Endothelial cell of umbilical vein (primary cell): ENCODE measurements at regions not wholly inside any gene's neighbourhood (a gene's known extent, or its start where the extent isn't known, plus 50 kb on each side); places are given as distances from the start of the nearest gene placed in this dataset.

ENCODE experiments used
- BruUV-seq: library from RNA; stranded (reverse); fragments of 400-500 nt; replicated peaks from 2 replicates; lab custom pipeline; 2021; lab: Mats Ljungman, UMichigan
- CTCF ChIA-PET: fragments of 300-600, 350-600 bp; sonication (Branson Sonifier 250); formaldehyde crosslinking; loops from one replicate; lab custom pipeline; 2021; ENCODE audit warnings: antibody characterized with exemption, inconsistent platforms; lab: Charles Lee
- POLR2A ChIA-PET: fragments of 300-600, 350-600 bp; sonication (Branson Sonifier 250); formaldehyde crosslinking; loops from one replicate; lab custom pipeline; 2021; ENCODE audit warnings: antibody characterized with exemption, inconsistent platforms; lab: Charles Lee
- DNase-seq: peaks from one replicate; pipeline ENCODE4 v3.0.0-alpha.2; 2011; ENCODE audit warnings: low read depth, low spot score
- FAIRE-seq: peaks from 2 replicates; lab custom pipeline; 2011; peaks lifted over from hg19 to GRCh38; lab: Jason Lieb, UNC
- H2AFZ ChIP-seq: 2 replicates; pipeline ENCODE4 v1.6.0; 2012; ENCODE audit warnings: low read depth, low read length, control low read depth, inconsistent platforms
- H3K27ac ChIP-seq: 2 replicates; pipeline ENCODE4 v1.5.1; 2011; ENCODE audit warnings: low read depth, mild to moderate bottlenecking, control low read depth, low read length, moderate library complexity; ENCODE audit not compliant: insufficient read depth
- H3K27me3 ChIP-seq, 2 experiments: 2 replicates each; pipeline versions ENCODE4 v1.6.0 to v1.6.1; 2011; ENCODE audit warnings: low read length in 2 of 2, mixed read lengths in 1 of 2; ENCODE audit not compliant: control insufficient read depth in 2 of 2, insufficient read depth in 2 of 2
- H3K36me3 ChIP-seq, 2 experiments: 2 replicates in 1 of 2; 3 replicates in 1 of 2; pipeline ENCODE4 v1.5.1; 2011; ENCODE audit warnings: low read length in 2 of 2, mild to moderate bottlenecking in 1 of 2, moderate library complexity in 1 of 2; ENCODE audit not compliant: control insufficient read depth in 2 of 2, insufficient read depth in 2 of 2; ENCODE audit errors: extremely low read depth in 1 of 2
- H3K4me1 ChIP-seq: 3 replicates; pipeline ENCODE4 v1.5.1; 2011; ENCODE audit warnings: mild to moderate bottlenecking, low read length; ENCODE audit not compliant: control insufficient read depth, insufficient read depth; ENCODE audit errors: extremely low read depth
- H3K4me2 ChIP-seq: 2 replicates; pipeline ENCODE4 v1.6.1; 2011; ENCODE audit warnings: low read length, control low read depth, mixed read lengths; ENCODE audit not compliant: insufficient read depth
- H3K4me3 ChIP-seq, 3 experiments: fragments of 200-600 bp in 1 of 3; sonication (generic), shearing (Covaris generic) in 1 of 3; replicated peaks in 1 of 3; 2 replicates each; pipeline ENCODE4 v1.5.1; 2011 to 2016; ENCODE audit warnings: control low read depth in 3 of 3, low read length in 3 of 3, mild to moderate bottlenecking in 2 of 3, inconsistent platforms in 1 of 3, low read depth in 1 of 3, moderate library complexity in 1 of 3; ENCODE audit not compliant: insufficient read depth in 1 of 3
- H3K79me2 ChIP-seq: 2 replicates; pipeline ENCODE4 v1.6.0; 2012; ENCODE audit warnings: low read length, inconsistent platforms; ENCODE audit not compliant: control insufficient read depth, insufficient read depth
- H3K9ac ChIP-seq: replicated peaks from 2 replicates; pipeline ENCODE3; 2011; ENCODE audit warnings: low read length, control low read depth; ENCODE audit not compliant: insufficient read depth; ENCODE audit errors: extremely low read depth
- H3K9me1 ChIP-seq: replicated peaks from 3 replicates; pipeline ENCODE4 v1.6.0; 2011; ENCODE audit warnings: mild to moderate bottlenecking, low read length; ENCODE audit not compliant: control insufficient read depth, insufficient read depth; ENCODE audit errors: extremely low read depth
- H3K9me3 ChIP-seq: replicated peaks from 2 replicates; pipeline ENCODE4 v1.5.1; 2012; ENCODE audit warnings: low read length, inconsistent platforms; ENCODE audit not compliant: control insufficient read depth, insufficient read depth
- H4K20me1 ChIP-seq: replicated peaks from 2 replicates; pipeline ENCODE3; 2011; ENCODE audit warnings: mild to moderate bottlenecking, low read length; ENCODE audit not compliant: control insufficient read depth, insufficient read depth; ENCODE audit errors: extremely low read depth
- CTCF ChIP-seq, 2 donors: IDR thresholded peaks; 1 replicate in 1 of 2; 2 replicates in 1 of 2; pipeline ENCODE4 v1.5.1; 2011; ENCODE audit warnings: low read length in 2 of 2, mild to moderate bottlenecking in 2 of 2, moderate library complexity in 2 of 2, control low read depth in 1 of 2, inconsistent platforms in 1 of 2, low read depth in 1 of 2; ENCODE audit not compliant: insufficient read depth in 1 of 2; ENCODE audit errors: extremely low read depth in 1 of 2
- EZH2 ChIP-seq: IDR thresholded peaks from 2 replicates; pipeline ENCODE4 v1.6.1; 2012; ENCODE audit warnings: borderline replicate concordance, low read depth, mild to moderate bottlenecking, moderate library complexity, low read length, inconsistent platforms; ENCODE audit not compliant: severe bottlenecking
- FOS ChIP-seq: IDR thresholded peaks from 2 replicates; pipeline ENCODE4 v1.6.1; 2011; ENCODE audit warnings: mild to moderate bottlenecking, low read length, moderate library complexity, borderline replicate concordance; ENCODE audit not compliant: insufficient read depth
- GATA2 ChIP-seq: IDR thresholded peaks from 2 replicates; pipeline ENCODE4 v1.7.0; 2011; ENCODE audit warnings: low read depth, mild to moderate bottlenecking, moderate library complexity, mixed read lengths, low read length; ENCODE audit not compliant: insufficient read length, insufficient read depth
- JUN ChIP-seq: IDR thresholded peaks from 2 replicates; pipeline ENCODE4 v1.6.1; 2011; ENCODE audit warnings: borderline replicate concordance, low read depth; ENCODE audit not compliant: insufficient read length, insufficient read depth
- MAX ChIP-seq: IDR thresholded peaks from 2 replicates; pipeline ENCODE4 v1.6.1; 2011; ENCODE audit not compliant: insufficient read depth, insufficient read length
- MYC ChIP-seq: IDR thresholded peaks from one replicate; pipeline ENCODE4 v1.6.1; 2011; ENCODE audit warnings: mild to moderate bottlenecking, low read depth, low read length
- POLR2A ChIP-seq: IDR thresholded peaks from 2 replicates; pipeline ENCODE4 v1.6.1; 2012; ENCODE audit warnings: low read depth, mild to moderate bottlenecking, control low read depth, low read length
- POLR2AphosphoS5 ChIP-seq: IDR thresholded peaks from 2 replicates; pipeline ENCODE4 v1.6.1; 2012; ENCODE audit warnings: low read depth, mild to moderate bottlenecking, control low read depth, low read length, moderate library complexity; ENCODE audit not compliant: insufficient read depth
- dilution Hi-C: fragments of 300-500 bp; cut with MboI; formaldehyde crosslinking; loops from one replicate; pipeline ENCODE4 v1.15.0; 2019; ENCODE audit warnings: low sequenced_read_pairs; ENCODE audit not compliant: extremely low pct_ligation_motif_present
- intact Hi-C: fragments of 100-400 bp; cut with micrococcal nuclease; formaldehyde crosslinking; loops from one replicate; pipeline ENCODE4 v1.10.0; 2022

DNA sequence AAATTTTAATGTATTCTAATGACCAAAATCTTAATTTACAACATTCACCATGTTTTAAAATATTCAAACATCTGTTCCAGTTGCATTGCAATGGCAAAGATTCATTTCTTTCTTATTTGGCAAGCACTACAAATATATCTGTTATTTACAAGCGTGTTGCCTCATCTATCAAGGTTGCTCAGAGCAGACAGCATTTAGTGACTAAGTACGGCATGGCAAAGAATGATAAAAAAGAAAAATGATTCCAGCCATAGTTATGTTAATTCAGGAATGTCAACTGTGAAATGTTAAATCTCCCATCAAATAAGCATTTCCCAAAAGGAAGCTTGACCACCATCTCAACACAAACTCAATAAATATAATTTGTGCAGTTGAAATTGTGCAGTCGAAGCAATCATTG, 312.1 kb downstream of the SEC23A start:
- ChIA-PET CTCF (no interaction called here), POLR2A (no interaction called here)
- no peaks in the 10 kb centered on the region for H3K4me1 ChIP-seq
- H3K4me2 ChIP-seq: no peak overlapping the region
- no peak overlapping the region for H3K4me3 ChIP-seq
- no peaks in the 10 kb centered on the region for H3K9me3 ChIP-seq
- H3K79me2 ChIP-seq: no peaks in the 10 kb centered on the region
- FAIRE-seq: no peak
- H3K9ac ChIP-seq: no peak overlapping the region
- H3K36me3 ChIP-seq: no peaks in the 10 kb centered on the region
- peaks cover 0 to 2% of the 10 kb centered on the region in 2 experiments for H3K27me3 ChIP-seq
- no TSS peak for BruUV-seq
- no peak for DNase-seq
- intact Hi-C loops: no loop called here
- TF ChIP-seq CTCF (IDR thresholded peaks at IDR 0.05; ENCODE audit: extremely low read depth in 1 of 2, insufficient read depth in 1 of 2, low read depth in 1 of 2, low read length in 2 of 2) (no peak), POLR2AphosphoS5 (no peak), EZH2 (no peak), MAX (no peak), FOS (no peak), JUN (no peak), MYC (no peak), GATA2 (no peak), POLR2A (no peak)
- no peaks in the 10 kb centered on the region for H3K9me1 ChIP-seq
- no peak overlapping the region for H2AFZ ChIP-seq
- H4K20me1 ChIP-seq: no peaks in the 10 kb centered on the region
- dilution Hi-C loops: no loop called here
- H3K27ac ChIP-seq: no peak overlapping the region
